Tibial artery (tissue), 4 donors: ENCODE measurements at regions not wholly inside any gene's neighbourhood (a gene's known extent, or its start where the extent isn't known, plus 50 kb on each side); places are given as distances from the start of the nearest gene placed in this dataset.

ENCODE experiments used
- DNase-seq, 2 donors: peaks; one replicate each; pipeline ENCODE4 v3.0.0-alpha.2; 2019
- H3K27ac ChIP-seq, 2 donors: fragments of 200-600 bp; sonication (generic) in 1 of 2; 1 replicate in 1 of 2; 2 replicates in 1 of 2; pipeline ENCODE4 v1.5.1; 2018 to 2019; ENCODE audit warnings: mild to moderate bottlenecking in 1 of 2
- H3K27me3 ChIP-seq, 2 donors: fragments of 200-600 bp; sonication (generic) in 1 of 2; one replicate each; pipeline versions ENCODE4 v1.5.1 to v1.6.0; 2016 to 2019
- H3K36me3 ChIP-seq, 3 donors: fragments of 200-600 bp; sonication (generic) in 2 of 3; one replicate each; pipeline ENCODE4 v1.5.1; 2016 to 2019; ENCODE audit warnings: mild to moderate bottlenecking in 2 of 3
- H3K4me1 ChIP-seq, 4 donors: fragments of 200-600 bp; sonication (generic) in 2 of 4; 1 replicate in 3 of 4; 2 replicates in 1 of 4; pipeline ENCODE4 v1.5.1; 2016 to 2019
- H3K4me3 ChIP-seq, 2 donors: fragments of 200-600 bp; sonication (generic) in 1 of 2; 1 replicate in 1 of 2; 2 replicates in 1 of 2; pipeline ENCODE4 v1.5.1; 2018 to 2019; ENCODE audit warnings: mild to moderate bottlenecking in 2 of 2
- H3K9me3 ChIP-seq, 3 donors: fragments of 200-600 bp; sonication (generic) in 1 of 3; one replicate each; pipeline ENCODE4 v1.5.1; 2016 to 2019
- CTCF ChIP-seq, 2 experiments: fragments of 200-600 bp in 1 of 2; fragments of 450-650 bp in 1 of 2; IDR thresholded peaks; one replicate each; pipeline ENCODE4 v1.5.1; 2017 to 2019; ENCODE audit warnings: antibody characterized with exemption in 2 of 2, mild to moderate bottlenecking in 1 of 2, moderate library complexity in 1 of 2
- intact Hi-C: fragments of 100-400 bp; cut with DNase I; formaldehyde crosslinking; loops from one replicate; pipeline ENCODE4 v1.15.0; 2023; ENCODE audit warnings: low total_unique reads

DNA sequence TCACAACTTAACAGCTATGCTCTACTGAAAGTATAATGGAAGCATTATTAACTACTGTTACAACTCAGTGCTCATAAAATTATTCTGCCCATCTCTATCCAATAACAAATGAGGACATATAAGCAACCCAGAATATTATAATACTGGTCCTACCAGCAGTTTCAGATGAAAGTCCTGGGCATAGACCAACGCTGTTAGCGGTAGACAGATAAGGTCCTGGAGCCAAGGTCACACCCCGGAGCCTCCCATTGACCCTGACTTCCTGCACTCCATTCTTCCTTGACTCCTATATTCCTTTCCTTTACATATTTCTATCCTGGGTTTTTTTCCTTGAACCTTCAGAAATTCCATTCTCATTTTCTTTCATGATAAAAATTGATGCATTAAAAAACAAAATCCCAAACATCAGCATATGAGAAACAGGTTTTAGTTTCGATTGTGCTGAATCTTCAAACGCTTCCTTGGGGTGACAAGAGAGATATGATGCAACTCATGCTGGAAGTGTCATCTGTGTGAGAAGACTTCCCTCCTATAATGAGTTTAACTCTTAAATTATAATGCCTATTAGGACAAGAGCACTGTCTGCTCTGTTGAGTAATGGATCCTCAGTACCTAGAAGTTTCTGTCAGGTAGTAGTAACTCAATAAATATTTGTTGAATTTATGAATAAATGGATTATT, 831.1 kb downstream of the LRRIQ3 start:
- H3K27me3 ChIP-seq, result no peaks in the 10 kb centered on the region
- intact Hi-C loops, result loop anchor here (2.0 kb wide), 1 partner anchor 30 kb away; no protein-coding TSS in a partner anchor
- H3K9me3 ChIP-seq, result no peaks in the 10 kb centered on the region
- DNase-seq, result no peak
- no peak overlapping the region for H3K4me3 ChIP-seq
- no peak for TF ChIP-seq CTCF (IDR thresholded peaks at IDR 0.05)
- H3K36me3 ChIP-seq, result no peaks in the 10 kb centered on the region
- H3K27ac ChIP-seq, result no peak overlapping the region
- no peaks in the 10 kb centered on the region for H3K4me1 ChIP-seq

DNA sequence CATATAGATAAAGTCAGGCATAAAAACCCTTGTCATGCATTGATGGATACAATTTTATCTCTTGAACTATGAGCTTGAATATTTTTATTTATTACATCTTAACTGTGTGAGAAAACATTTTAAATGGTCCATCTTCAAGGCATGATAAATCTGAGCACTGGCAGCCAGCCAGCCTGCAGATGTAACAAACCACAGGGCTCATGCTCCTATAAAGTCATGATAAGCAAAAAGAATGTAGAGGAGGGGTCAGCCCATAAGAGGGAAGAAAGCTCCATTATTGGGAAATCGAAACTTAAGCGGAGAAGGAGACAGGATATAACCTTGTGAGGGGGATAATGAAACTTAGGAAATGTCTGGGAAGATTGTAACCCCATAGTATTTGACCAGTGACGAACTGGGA, 839.0 kb downstream of the LRRIQ3 start:
- DNase-seq, result no peak
- Histone ChIP-seq H3K4me1 (no peaks in the 10 kb centered on the region), H3K27ac (no peak overlapping the region), H3K27me3 (no peaks in the 10 kb centered on the region), H3K36me3 (no peaks in the 10 kb centered on the region), H3K9me3 (no peaks in the 10 kb centered on the region), H3K4me3 (no peak overlapping the region)
- TF ChIP-seq CTCF (IDR thresholded peaks at IDR 0.05), result no peak
- intact Hi-C loops, result no loop called here

- DNase-seq, result no peak
- H3K27me3 ChIP-seq, result no peaks in the 10 kb centered on the region
- H3K9me3 ChIP-seq, result no peaks in the 10 kb centered on the region
- TF ChIP-seq CTCF (IDR thresholded peaks at IDR 0.05), result no peak
- no peaks in the 10 kb centered on the region for H3K4me1 ChIP-seq
- no peak overlapping the region for H3K27ac ChIP-seq
- intact Hi-C loops, result no loop called here
- H3K4me3 ChIP-seq, result no peak overlapping the region
- no peaks in the 10 kb centered on the region for H3K36me3 ChIP-seq
Measured at GRCh38 chr1:73356485-73356884, 841.5 kb downstream of the LRRIQ3 start.

DNA sequence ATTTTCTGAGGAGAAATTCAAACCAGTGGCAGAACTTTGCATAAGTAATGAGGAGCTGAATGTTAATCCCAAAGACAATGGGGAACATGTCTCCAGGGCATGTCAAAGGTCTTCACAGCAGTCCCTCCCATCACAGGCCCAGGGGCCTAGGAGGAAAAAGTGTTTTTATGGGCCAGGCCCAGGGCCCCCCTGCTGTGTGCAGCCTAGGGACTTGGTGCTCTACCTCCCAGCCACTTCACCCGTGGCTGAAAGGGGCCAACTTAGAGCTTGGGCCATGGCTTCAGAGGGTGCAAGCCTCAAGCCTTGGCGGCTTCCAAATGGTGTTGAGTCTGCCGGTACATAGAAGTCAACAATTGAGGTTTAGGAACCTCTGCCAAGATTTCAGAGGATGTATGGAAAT, 854.0 kb downstream of the LRRIQ3 start:
- Histone ChIP-seq H3K27ac (no peak overlapping the region), H3K9me3 (no peaks in the 10 kb centered on the region), H3K4me1 (no peaks in the 10 kb centered on the region), H3K36me3 (no peaks in the 10 kb centered on the region), H3K4me3 (no peak overlapping the region), H3K27me3 (no peaks in the 10 kb centered on the region)
- intact Hi-C loops, result no loop called here
- DNase-seq, result no peak
- TF ChIP-seq CTCF (IDR thresholded peaks at IDR 0.05), result no peak

DNA sequence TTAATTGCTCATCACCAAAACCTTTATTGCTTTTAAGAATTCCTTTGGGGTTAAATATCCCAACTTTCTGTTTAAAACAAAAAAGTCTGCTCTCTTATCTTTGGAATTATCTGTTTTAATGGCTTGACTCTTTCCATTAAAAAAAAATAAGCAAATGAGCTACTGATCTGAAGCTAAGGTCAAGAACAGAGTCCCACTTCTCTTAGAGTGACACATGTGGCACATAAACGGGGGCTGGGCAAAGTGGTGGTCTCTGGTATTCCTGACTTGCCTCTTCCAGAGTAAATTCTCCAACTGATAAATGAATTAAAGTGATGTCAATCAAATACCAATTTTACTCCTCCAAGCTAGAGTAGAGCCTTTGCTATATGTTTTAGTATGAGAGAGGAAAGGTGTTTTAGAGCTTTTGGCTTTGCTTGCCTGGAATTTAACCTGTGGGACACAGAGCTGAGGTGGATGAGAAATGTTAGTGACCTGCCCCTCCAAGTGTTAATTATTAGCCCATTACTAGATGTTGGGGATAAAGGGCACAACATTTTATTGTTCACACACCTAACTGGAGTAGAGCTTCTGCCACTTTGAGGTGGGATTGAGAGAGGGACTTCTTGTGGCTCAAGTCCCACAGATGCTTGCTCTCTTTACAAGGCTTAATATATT, 864.0 kb downstream of the LRRIQ3 start:
- DNase-seq, result no peak

More for the DNA sequence above, 864.0 kb downstream of the LRRIQ3 start:
- intact Hi-C loops, result no loop called here
- Histone ChIP-seq H3K9me3 (peaks cover 0 to 14% (median 12%) of the 10 kb centered on the region in 3 donors), H3K4me1 (no peaks in the 10 kb centered on the region), H3K27me3 (no peaks in the 10 kb centered on the region), H3K27ac (no peak overlapping the region), H3K4me3 (no peak overlapping the region), H3K36me3 (no peaks in the 10 kb centered on the region)
- no peak for TF ChIP-seq CTCF (IDR thresholded peaks at IDR 0.05)
